ENCODE measurements at regions not wholly inside any gene's neighbourhood (a gene's known extent, or its start where the extent isn't known, plus 50 kb on each side); places are given as distances from the start of the nearest gene placed in this dataset.

GRCh38 chr1:238998577-238998976 lies 387.8 kb upstream of the CHRM3 start:
- no TSS peak for BruUV-seq (replicated peaks)
- Histone ChIP-seq H3K27ac (no peak overlapping the region), H2AFZ (no peak overlapping the region), H3K4me3 (no peak overlapping the region), H3K9me3 (ENCODE audit: insufficient read depth, low read depth) (no peaks in the 10 kb centered on the region), H3K9me2 (ENCODE audit: insufficient read depth) (no peaks in the 10 kb centered on the region), H3K27me3 (ENCODE audit: insufficient read depth, low read depth) (no peaks in the 10 kb centered on the region), H3F3A (ENCODE audit: insufficient read depth, low read depth) (no peaks in the 10 kb centered on the region), H3K4me1 (replicated peaks; ENCODE audit: insufficient read depth) (no peaks in the 10 kb centered on the region), H3K36me3 (ENCODE audit: low read depth) (no peaks in the 10 kb centered on the region), H4K20me1 (ENCODE audit: insufficient read depth) (no peaks in the 10 kb centered on the region), H3K4me2 (no peak overlapping the region), H3K79me2 (ENCODE audit: low read depth) (no peaks in the 10 kb centered on the region)
- TF ChIP-seq CTCF (conservative IDR thresholded peaks at IDR 0.05) = no peak
- TF ChIP-seq EZH2 (IDR thresholded peaks at IDR 0.05; ENCODE audit: low read depth) = no peak
- intact Hi-C loops (cut with micrococcal nuclease; ENCODE audit: unreplicated experiment) = no loop called here
- CTCF ChIA-PET = no interaction called here
- no peak for DNase-seq
- POLR2A ChIA-PET (ENCODE audit: unreplicated experiment) = no interaction called here

GRCh38 chr1:238991765-238992495 lies 394.4 kb upstream of the CHRM3 start:
- H4K20me1 ChIP-seq (ENCODE audit: insufficient read depth) = no peaks in the 10 kb centered on the region
- no peaks in the 10 kb centered on the region for H3K36me3 ChIP-seq (ENCODE audit: low read depth)
- CTCF ChIA-PET = no interaction called here
- intact Hi-C loops (cut with micrococcal nuclease; ENCODE audit: unreplicated experiment) = no loop called here
- no peak for TF ChIP-seq CTCF (conservative IDR thresholded peaks at IDR 0.05)
- TF ChIP-seq EZH2 (IDR thresholded peaks at IDR 0.05; ENCODE audit: low read depth) = no peak
- H3K4me3 ChIP-seq = no peak overlapping the region
- POLR2A ChIA-PET (ENCODE audit: unreplicated experiment) = no interaction called here
- H3F3A ChIP-seq (ENCODE audit: insufficient read depth, low read depth) = no peaks in the 10 kb centered on the region
- no TSS peak for BruUV-seq (replicated peaks)
- no peaks in the 10 kb centered on the region for H3K9me3 ChIP-seq (ENCODE audit: insufficient read depth, low read depth)
- H3K27ac ChIP-seq = no peak overlapping the region
- H3K79me2 ChIP-seq (ENCODE audit: low read depth) = no peaks in the 10 kb centered on the region
- no peaks in the 10 kb centered on the region for H3K27me3 ChIP-seq (ENCODE audit: insufficient read depth, low read depth)
- no peaks in the 10 kb centered on the region for H3K9me2 ChIP-seq (ENCODE audit: insufficient read depth)
- no peak for DNase-seq
- H3K4me2 ChIP-seq = no peak overlapping the region
- H3K4me1 ChIP-seq (replicated peaks; ENCODE audit: insufficient read depth) = no peaks in the 10 kb centered on the region
- no peak overlapping the region for H2AFZ ChIP-seq

GRCh38 chr1:238985312-238985711 lies 401.1 kb upstream of the CHRM3 start:
- H3K9me2 ChIP-seq (ENCODE audit: insufficient read depth) = no peaks in the 10 kb centered on the region
- no peak overlapping the region for H2AFZ ChIP-seq
- no peaks in the 10 kb centered on the region for H3F3A ChIP-seq (ENCODE audit: insufficient read depth, low read depth)
- no peaks in the 10 kb centered on the region for H4K20me1 ChIP-seq (ENCODE audit: insufficient read depth)
- no peaks in the 10 kb centered on the region for H3K9me3 ChIP-seq (ENCODE audit: insufficient read depth, low read depth)
- intact Hi-C loops (cut with micrococcal nuclease; ENCODE audit: unreplicated experiment) = no loop called here
- no peak overlapping the region for H3K4me3 ChIP-seq
- TF ChIP-seq EZH2 (IDR thresholded peaks at IDR 0.05; ENCODE audit: low read depth) (no peak), CTCF (conservative IDR thresholded peaks at IDR 0.05) (no peak)
- no peaks in the 10 kb centered on the region for H3K36me3 ChIP-seq (ENCODE audit: low read depth)
- H3K79me2 ChIP-seq (ENCODE audit: low read depth) = no peaks in the 10 kb centered on the region
- no peak overlapping the region for H3K27ac ChIP-seq
- no peaks in the 10 kb centered on the region for H3K4me1 ChIP-seq (replicated peaks; ENCODE audit: insufficient read depth)
- ChIA-PET POLR2A (ENCODE audit: unreplicated experiment) (no interaction called here), CTCF (no interaction called here)
- H3K4me2 ChIP-seq = no peak overlapping the region
- DNase-seq = no peak
- no TSS peak for BruUV-seq (replicated peaks)
- no peaks in the 10 kb centered on the region for H3K27me3 ChIP-seq (ENCODE audit: insufficient read depth, low read depth)
